ENCODE measurements at regions not wholly inside any gene's neighbourhood (a gene's known extent, or its start where the extent isn't known, plus 50 kb on each side); places are given as distances from the start of the nearest gene placed in this dataset.
"Not testable (repeated sequence)": the region's sequence is repeated elsewhere in the genome, so short reads cannot be mapped to it uniquely, and the experiment has no call there.

DNA sequence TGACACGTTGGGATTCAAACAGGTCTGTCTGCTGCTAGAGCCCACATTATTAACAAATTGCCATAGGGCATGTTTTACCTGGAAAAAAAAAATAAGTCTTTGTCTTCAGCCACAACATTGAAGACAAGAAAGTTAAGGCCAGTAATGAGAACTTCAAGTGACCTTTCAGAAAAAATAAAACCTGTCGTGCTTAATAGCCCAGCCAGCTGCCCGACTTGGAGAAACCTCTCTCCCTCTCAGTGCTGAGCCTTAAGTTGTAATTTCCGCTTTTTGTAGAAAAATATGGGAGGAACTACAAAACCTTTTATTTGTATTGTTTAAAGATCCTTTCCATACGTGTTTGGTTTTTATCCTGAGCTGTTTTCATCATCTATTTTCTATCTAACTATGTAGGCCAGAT, 454.3 kb upstream of the SLITRK6 start:
- not testable (repeated sequence) for DNase-seq

DNA sequence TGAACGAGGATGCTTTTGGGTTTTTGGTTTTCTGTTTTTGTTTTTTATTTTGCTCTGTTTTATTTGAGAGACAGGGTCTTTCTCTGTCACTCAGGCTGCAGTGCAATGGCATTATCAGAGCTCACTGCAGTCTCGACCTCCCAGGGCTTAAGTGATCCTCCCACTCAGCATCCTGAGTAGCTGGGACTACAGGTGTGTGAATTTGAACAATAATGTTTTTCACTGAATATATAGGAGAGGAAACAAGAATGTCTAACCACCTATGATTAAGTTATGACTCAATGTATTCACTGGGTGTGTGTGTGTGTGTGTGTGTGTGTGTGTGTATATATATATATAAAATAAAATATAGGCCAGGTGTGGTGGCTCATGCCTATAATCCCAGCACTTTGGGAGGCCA, 456.6 kb upstream of the SLITRK6 start:
- DNase-seq = not testable (repeated sequence)

GRCh38 chr13:86269511-86269910, 470.3 kb upstream of the SLITRK6 start:
- DNase-seq = no peak

DNA sequence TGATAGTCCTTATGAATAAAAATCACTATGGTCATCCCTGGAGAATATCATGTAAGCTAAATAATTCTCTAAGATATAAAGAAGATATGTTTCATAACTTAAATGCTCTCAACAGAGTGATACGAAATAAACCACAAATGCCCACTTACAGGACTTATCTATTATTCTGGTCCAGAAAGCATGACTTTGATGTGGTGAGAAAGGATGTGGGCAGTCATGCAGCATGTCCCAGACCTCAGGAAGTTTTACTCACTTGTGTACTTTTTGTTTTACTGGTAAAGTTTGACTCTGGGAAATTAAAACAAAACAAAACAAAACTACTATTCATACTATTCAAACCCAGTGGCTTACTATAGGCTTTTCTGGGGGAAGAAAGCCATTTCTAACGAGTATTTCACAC, 483.2 kb upstream of the SLITRK6 start:
- DNase-seq = no peak

DNA sequence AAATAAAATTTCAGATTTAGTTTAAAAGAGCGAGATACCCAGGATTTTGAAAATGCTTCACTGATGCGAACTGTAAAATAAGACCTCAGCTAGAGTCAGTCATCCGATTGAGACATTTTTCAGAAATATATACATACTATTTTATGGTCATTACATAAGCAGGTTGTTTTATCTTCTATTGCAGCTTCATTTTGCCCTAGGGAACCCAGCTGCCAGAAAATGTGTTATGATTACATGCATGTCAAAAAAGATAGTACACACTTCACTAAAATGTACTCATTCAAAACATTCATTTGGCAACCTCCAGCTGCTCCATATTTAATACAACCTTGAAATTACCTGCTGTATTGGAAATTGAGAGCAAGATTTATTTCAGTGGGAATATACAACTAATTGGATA, 483.8 kb upstream of the SLITRK6 start:
- no peak for DNase-seq

GRCh38 chr13:86298725-86299124, 499.5 kb upstream of the SLITRK6 start:
- no peak for DNase-seq

- DNase-seq = no peak
Measured at GRCh38 chr13:86299128-86299527, 499.9 kb upstream of the SLITRK6 start.

- no peak for DNase-seq
Measured at GRCh38 chr13:86309881-86310280, 510.7 kb upstream of the SLITRK6 start.

DNA sequence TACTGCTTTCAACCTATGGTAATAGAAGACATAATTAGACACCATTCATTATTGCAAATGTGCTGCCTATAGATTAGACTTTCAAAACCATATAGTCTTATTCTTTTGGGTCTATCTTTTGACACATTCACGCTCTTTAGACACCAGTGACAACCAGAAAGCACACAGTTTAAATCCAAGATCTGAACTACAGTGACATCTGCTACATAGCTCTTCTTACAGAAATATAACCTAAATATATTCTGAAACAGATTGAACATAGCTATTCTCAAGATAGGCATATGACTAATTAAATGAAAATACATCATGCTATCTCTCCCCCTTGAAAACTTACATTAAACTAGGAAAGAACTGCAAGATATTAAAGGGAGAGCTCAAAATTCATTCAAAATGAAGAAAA, 514.2 kb upstream of the SLITRK6 start:
- no peak for DNase-seq

DNA sequence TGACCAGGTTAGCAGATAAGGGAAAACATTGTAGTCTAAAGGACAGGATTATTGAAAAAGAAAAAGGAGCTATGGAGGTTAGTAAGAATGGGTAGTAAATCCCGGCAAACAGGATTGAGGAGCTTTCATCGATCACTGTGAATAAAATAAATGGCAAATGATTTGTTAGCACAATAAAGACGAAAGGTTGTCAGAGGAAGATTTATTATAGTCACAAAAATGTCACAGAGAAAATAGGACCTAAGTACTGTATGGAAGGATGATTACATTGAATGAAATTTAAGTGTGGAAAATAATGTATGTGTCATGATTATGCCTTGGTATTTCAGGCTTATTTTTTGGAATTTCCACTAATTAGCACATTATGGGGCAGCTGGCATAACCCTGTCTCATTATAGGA, 519.2 kb upstream of the SLITRK6 start:
- DNase-seq = no peak

GRCh38 chr13:86324191-86324590, 525.0 kb upstream of the SLITRK6 start:
- DNase-seq = peak; percentile 2

- DNase-seq = no peak
Measured at GRCh38 chr13:86355301-86355700, 556.1 kb upstream of the SLITRK6 start.

GRCh38 chr13:86357106-86357505, 557.9 kb upstream of the SLITRK6 start:
- DNase-seq = no peak

DNA sequence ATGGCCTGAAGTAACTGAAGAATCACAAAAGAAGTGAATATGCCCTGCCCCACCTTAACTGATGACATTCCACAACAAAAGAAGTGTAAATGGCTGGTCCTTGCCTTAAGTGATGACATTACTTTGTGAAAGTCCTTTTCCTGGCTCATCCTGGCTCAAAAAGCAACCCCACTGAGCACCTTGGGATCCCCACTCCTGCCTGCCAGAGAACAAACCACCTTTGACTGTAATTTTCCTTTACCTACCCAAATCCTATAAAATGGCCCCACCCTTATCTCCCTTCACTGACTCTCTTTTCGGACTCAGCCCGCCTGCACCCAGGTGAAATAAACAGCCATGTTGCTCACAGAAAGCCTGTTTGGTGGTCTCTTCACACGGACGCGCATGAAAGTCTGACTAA, 564.5 kb upstream of the SLITRK6 start:
- DNase-seq = not testable (repeated sequence)

DNA sequence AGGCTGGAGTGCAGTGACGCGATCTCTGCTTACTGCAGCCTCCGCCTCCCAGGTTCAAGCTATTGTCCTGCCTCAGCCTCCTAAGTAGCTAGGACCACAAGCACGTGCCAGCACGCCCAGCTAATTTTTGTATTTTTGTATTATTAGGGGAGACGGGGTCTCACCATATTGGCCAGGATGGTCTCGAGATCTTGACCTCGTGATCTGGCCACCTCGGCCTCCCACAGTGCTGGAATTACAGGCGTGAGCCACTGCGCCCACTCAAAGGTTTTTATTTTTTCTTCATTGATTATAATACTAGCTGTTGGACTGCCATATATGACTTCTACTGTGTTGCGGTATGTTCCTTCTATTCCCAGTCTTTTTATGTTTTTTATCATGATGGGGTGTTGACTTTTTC, 569.7 kb upstream of the SLITRK6 start:
- DNase-seq = no peak

GRCh38 chr13:86377451-86377850, 578.2 kb upstream of the SLITRK6 start:
- no peak for DNase-seq

DNA sequence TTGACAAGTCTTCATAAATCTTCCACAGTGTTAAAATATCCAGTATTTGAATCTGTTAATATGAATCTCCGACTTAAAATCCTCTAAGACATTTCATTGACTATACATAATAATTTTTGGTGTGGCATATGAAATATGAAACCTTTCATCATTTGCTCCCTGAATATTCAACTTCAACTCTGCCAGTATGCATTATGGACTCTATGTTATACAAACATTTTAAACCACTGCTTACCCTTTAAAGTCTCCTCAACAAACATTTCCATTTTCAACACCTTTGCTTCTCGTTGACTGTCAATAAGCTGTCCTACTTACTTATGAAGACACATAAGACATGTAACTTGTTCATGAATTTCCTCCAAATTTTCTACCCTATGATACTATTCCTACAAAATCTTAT, 579.4 kb upstream of the SLITRK6 start:
- DNase-seq = no peak

DNA sequence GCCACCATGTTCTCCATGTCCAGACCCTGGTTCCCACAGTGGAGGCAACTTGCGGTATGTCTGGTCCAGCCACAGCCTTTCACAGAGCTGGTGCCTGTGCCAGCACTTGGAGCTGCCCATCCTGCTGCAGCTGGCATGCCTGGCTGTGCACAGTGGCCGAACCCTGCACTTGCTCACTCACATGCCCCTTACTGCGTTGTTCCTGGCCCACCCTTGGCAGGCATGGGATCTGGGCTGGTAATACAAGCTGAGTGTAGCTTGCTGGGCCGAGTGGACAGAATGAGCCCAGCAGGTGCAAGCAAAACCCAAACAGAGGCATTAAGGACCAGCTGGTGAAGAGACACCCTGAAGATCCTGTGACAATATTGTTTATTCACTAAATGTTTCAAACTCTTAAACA, 583.9 kb upstream of the SLITRK6 start:
- DNase-seq = peak; percentile 51

DNA sequence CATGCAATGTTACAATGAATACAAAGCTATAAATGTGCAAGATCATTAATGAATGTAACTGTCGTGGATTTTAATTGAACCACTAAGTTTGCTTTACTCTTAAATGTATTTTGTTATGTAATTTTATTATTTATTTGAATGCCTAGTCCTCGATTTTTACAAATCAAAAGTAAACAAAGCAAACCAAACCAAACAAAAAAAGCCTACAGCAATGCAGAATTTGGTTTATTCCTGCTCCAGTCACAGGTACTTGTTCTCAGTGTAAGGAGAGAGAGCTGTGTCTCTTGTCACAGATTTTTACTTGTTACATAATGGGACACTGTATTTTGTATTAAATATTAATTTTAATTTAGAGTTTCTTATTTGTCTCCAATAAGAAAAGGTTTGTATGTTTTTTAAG, 584.3 kb upstream of the SLITRK6 start:
- no peak for DNase-seq

GRCh38 chr13:86397635-86398034, 598.4 kb upstream of the SLITRK6 start:
- no peak for DNase-seq

DNA sequence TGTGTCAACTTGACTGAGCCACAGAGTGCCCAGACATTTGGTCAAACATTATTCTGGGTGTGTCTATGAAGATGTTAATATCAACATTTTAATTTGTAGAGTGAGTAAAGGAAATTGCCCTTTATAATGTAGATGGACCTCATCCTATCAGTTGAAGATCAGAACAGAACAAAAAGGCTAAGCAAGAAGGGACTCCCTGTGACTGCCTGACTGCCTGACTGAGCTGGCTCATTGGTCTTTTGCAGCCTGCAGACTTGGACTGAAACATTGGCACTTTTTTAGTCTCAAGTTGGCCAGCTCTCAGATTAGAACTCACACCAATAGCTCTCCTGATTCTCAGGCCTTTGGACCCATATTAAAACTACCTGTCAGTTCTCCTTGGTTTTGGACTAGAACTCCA, 600.4 kb upstream of the SLITRK6 start:
- no peak for DNase-seq

- no peak for DNase-seq
Measured at GRCh38 chr13:86402500-86402899, 603.3 kb upstream of the SLITRK6 start.

DNA sequence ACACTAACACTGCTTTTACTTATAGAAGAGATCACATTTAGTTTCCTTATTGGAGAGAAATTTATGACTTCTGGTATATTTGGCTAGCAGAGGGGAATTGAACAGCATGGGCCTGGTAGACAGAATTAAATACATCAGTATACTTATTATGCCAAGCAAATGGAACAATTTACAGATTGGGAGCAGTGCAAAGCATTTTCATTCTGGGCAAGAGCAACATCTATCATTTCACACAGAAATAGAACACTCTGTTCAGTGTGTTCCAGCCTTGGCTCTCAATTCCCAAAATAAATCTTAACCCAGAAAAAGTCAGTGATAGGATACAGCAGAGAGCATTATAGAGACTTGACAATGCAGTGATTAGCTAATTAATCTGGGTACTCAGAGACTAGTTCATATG, 604.0 kb upstream of the SLITRK6 start:
- DNase-seq = no peak

GRCh38 chr13:86409466-86410241, 610.4 kb upstream of the SLITRK6 start:
- DNase-seq = no peak
